Glomerular endothelial cell (primary cell): ENCODE measurements at regions not wholly inside any gene's neighbourhood (a gene's known extent, or its start where the extent isn't known, plus 50 kb on each side); places are given as distances from the start of the nearest gene placed in this dataset.

ENCODE experiments used
- DNase-seq: peaks from one replicate; pipeline ENCODE4 v3.0.0-alpha.2; 2011; ENCODE audit warnings: low read depth, low spot score; ENCODE audit errors: extremely low read depth

- DNase-seq: no peak
Observed at GRCh38 chr4:176568238-176568637, 224.5 kb downstream of the VEGFC start.

- DNase-seq: no peak
Observed at GRCh38 chr4:176569301-176569700, 223.4 kb downstream of the VEGFC start.

GRCh38 chr4:176571206-176571605 lies 221.5 kb downstream of the VEGFC start:
- DNase-seq: no peak

- DNase-seq: no peak
Observed at GRCh38 chr4:176575141-176575730, 217.5 kb downstream of the VEGFC start.

GRCh38 chr4:176579226-176579625 lies 213.5 kb downstream of the VEGFC start:
- DNase-seq: no peak

GRCh38 chr4:176583278-176583677 lies 209.4 kb downstream of the VEGFC start:
- DNase-seq: no peak

GRCh38 chr4:176584031-176584606 lies 208.6 kb downstream of the VEGFC start:
- no peak for DNase-seq

- DNase-seq: no peak
Observed at GRCh38 chr4:176587920-176588319, 204.8 kb downstream of the VEGFC start.

GRCh38 chr4:176588436-176588835 lies 204.3 kb downstream of the VEGFC start:
- DNase-seq: no peak

GRCh38 chr4:176592976-176593670 lies 199.6 kb downstream of the VEGFC start:
- DNase-seq: no peak

GRCh38 chr4:176593943-176594342 lies 198.8 kb downstream of the VEGFC start:
- DNase-seq: no peak

GRCh38 chr4:176595257-176595656 lies 197.5 kb downstream of the VEGFC start:
- no peak for DNase-seq

- DNase-seq: no peak
Observed at GRCh38 chr4:176601124-176601523, 191.6 kb downstream of the VEGFC start.

GRCh38 chr4:176607807-176608206 lies 184.9 kb downstream of the VEGFC start:
- no peak for DNase-seq

GRCh38 chr4:176608346-176608745 lies 184.4 kb downstream of the VEGFC start:
- DNase-seq: no peak

- no peak for DNase-seq
Observed at GRCh38 chr4:176610594-176610993, 182.1 kb downstream of the VEGFC start.

- DNase-seq: no peak
Observed at GRCh38 chr4:176611381-176611780, 181.3 kb downstream of the VEGFC start.

- DNase-seq: no peak
Observed at GRCh38 chr4:176611951-176612350, 180.8 kb downstream of the VEGFC start.

GRCh38 chr4:176614793-176615192 lies 177.9 kb downstream of the VEGFC start:
- DNase-seq: no peak

GRCh38 chr4:176616151-176616550 lies 176.6 kb downstream of the VEGFC start:
- DNase-seq: no peak

GRCh38 chr4:176618138-176618537 lies 174.6 kb downstream of the VEGFC start:
- DNase-seq: no peak

- no peak for DNase-seq
Observed at GRCh38 chr4:176619430-176619829, 173.3 kb downstream of the VEGFC start.
